AG10803 (cell line): ENCODE measurements at regions not wholly inside any gene's neighbourhood (a gene's known extent, or its start where the extent isn't known, plus 50 kb on each side); places are given as distances from the start of the nearest gene placed in this dataset.
A peak's percentile ranks its signal among the peaks of the same experiment; 100 is the strongest.

Experiments used
- DNase-seq: peaks from one replicate; pipeline ENCODE4 v3.0.0; 2010; ENCODE audit warnings: low read depth
- H3K4me3 ChIP-seq: 2 replicates; pipeline ENCODE4 v1.5.1; 2011; ENCODE audit warnings: mild to moderate bottlenecking, low read length, control low read depth
- TF ChIP-seq, protein P1 (sequence below): conservative IDR thresholded peaks from 2 replicates; pipeline ENCODE4 v1.5.1; 2011; ENCODE audit warnings: mild to moderate bottlenecking, low read length, control low read depth, inconsistent platforms

DNA sequence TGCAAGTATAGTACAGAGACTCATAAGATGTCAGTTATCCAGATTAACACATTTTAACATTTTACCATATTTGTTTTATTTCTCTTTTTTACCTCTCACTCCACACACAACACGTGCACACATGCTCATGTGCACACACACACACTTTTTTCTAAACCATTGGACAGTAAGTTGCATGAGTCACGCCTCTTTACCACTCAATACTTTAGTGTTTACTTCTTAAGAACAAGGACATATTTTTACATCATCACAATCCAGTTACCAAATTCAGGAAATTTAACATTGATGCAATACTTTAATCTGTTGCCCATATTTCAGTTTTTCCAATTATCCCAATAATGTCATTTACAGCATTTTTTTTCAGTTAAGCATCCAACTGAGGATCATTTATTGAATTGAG lies 109.0 kb downstream of the RIN2 start:
- DNase-seq = peak; percentile 78
- TF ChIP-seq, protein P1, sequence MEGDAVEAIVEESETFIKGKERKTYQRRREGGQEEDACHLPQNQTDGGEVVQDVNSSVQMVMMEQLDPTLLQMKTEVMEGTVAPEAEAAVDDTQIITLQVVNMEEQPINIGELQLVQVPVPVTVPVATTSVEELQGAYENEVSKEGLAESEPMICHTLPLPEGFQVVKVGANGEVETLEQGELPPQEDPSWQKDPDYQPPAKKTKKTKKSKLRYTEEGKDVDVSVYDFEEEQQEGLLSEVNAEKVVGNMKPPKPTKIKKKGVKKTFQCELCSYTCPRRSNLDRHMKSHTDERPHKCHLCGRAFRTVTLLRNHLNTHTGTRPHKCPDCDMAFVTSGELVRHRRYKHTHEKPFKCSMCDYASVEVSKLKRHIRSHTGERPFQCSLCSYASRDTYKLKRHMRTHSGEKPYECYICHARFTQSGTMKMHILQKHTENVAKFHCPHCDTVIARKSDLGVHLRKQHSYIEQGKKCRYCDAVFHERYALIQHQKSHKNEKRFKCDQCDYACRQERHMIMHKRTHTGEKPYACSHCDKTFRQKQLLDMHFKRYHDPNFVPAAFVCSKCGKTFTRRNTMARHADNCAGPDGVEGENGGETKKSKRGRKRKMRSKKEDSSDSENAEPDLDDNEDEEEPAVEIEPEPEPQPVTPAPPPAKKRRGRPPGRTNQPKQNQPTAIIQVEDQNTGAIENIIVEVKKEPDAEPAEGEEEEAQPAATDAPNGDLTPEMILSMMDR = no peak
- H3K4me3 ChIP-seq = no peak overlapping the region

DNA sequence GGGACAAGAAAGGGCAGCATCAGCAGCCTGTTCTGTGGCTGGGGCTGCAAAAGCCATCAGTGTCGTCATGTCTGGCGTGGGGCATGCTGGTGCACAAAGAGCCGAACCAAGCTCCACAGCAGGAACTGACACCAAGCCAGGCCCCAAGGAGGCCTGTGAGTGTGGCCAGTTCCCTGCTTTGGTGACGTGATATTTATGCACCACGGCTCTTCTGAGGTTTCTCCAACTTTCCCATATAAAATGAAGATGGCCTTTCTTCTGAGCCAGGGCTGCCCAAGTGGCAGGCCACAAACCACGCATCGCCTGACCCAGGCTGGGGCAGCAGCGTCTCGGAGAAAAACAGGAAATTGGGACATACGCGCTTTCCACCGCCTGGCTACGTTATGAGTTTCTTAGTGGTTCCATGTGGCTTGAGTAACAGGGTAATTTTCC lies 109.9 kb downstream of the RIN2 start:
- H3K4me3 ChIP-seq = no peak overlapping the region
- peak; percentile 58 for DNase-seq
- TF ChIP-seq, protein P1 = no peak

DNA sequence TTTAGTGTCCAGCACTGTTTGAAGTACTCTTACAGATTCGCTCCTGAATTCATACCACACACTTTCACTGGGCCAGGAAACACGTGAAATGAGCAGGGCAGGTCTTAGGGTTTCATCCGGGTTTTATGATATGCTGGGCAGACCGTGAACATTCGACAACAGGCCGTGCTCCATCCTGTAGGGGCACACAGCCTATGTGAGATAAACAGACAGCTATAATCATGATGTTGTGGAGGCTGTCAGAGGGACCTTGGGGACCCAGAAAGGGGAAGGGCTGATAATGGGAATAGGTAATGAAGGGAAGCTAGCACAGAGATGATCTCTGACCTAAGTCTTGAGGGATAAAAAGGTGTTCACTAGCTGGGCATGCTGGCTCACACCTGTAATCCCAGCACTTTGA lies 110.4 kb downstream of the RIN2 start:
- no peak overlapping the region for H3K4me3 ChIP-seq
- TF ChIP-seq, protein P1 = no peak
- no peak for DNase-seq

DNA sequence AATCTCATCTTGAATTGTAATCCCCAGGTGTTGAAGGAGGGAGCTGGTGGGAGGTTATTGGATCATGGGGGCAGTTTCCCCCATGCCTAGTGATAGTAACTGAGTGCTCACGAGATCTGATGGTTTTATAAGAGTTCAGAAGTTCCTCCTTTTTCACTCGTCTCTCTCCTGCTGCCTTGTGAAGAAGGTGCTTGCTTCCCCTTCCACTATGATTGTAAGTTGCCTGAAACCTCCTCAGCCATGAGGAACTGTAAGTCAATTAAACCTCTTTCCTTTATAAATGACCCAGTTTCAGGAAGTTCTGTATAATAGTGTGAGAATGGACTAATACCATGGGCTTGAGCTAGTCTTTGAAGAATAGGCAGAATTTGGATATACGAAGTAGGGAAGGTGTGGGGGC lies 113.9 kb downstream of the RIN2 start:
- no peak for DNase-seq
- TF ChIP-seq, protein P1 = no peak
- no peak overlapping the region for H3K4me3 ChIP-seq

DNA sequence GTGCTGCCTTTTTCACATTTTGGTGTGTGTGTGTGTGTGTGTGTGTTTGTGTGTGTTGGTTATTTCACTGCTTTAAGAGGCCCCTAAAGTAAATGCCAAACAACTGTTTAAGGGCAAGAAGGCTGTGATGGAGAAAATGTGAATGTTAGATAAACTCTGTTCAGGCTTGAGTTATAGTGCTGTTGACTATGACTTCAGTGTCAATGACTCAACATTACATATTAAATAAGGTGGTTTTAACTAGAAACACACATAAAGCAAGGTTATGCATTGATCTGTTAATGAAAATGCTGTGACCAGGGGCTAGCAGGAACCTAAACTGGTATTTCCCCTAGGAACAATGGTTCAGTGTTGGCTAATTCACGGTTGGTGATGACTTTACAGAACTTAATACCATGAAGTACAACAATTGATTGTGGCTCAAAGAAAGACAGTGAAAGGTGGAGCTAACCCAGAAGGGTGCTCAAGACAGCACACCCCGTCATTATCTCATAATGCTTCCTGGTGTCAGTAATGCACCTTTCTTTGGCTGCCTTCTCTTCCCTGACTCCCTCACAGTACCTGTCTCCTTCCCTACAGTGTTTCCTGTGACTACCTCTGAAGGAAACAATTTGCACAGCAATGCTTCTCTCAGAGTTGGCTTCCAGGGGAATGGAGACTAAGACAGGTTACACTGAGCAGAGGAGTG lies 116.1 kb downstream of the RIN2 start:
- no peak for DNase-seq
- H3K4me3 ChIP-seq = no peak overlapping the region
- TF ChIP-seq, protein P1 = no peak

DNA sequence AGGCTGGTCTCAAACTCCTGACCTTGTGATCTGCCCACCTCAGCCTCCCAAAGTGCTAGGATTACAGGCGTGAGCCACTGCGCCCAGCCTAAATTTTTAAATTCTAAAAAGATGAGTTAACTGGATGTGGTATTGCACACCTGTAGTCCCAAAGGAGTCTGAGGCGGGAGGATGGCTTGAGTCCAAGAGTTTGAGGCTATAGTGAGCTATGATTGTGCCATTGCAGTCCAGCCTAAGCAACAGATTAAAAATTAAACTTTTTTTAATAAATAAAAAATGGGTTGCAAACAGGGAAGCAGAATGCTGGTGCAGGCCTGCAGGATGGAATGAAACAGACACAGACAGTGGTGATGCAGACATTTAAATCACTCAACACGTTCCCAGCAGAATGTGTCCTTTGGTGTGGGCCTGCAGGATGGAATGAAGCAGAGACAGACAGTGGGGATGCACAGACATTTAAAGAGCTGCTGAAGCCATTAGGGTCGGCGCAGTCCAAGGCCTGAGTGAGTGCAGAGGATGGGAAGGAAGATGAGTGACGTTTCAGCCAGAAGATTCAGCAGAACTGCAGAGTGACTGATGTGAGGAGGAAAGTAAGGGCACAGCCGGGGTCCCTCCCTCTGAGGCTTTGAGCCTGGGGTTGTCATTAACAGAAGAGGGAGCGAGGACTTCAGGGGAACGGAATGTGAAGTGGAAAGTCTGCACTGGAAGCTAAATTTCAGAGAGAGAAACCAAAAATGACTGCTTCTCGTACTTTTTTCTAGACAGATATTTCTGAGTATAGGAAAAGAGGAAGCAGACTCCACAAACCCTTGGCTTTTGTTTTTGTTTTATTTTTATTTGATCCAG lies 117.5 kb downstream of the RIN2 start:
- H3K4me3 ChIP-seq = peak overlapping the region; percentile 20
- peak; percentile 64 for DNase-seq
- TF ChIP-seq, protein P1 = no peak; the same call in 1 of the 2 replicates
